HG03565 (cell line): ENCODE measurements at regions not wholly inside any gene's neighbourhood (a gene's known extent, or its start where the extent isn't known, plus 50 kb on each side); places are given as distances from the start of the nearest gene placed in this dataset.

Source experiments
- ATAC-seq: cut with Tn5 transposase; IDR thresholded peaks from one replicate; pipeline ENCODE4 v1.9.1; 2021; ENCODE audit warnings: mild to moderate bottlenecking, moderate library complexity; ENCODE audit not compliant: unreplicated experiment

DNA sequence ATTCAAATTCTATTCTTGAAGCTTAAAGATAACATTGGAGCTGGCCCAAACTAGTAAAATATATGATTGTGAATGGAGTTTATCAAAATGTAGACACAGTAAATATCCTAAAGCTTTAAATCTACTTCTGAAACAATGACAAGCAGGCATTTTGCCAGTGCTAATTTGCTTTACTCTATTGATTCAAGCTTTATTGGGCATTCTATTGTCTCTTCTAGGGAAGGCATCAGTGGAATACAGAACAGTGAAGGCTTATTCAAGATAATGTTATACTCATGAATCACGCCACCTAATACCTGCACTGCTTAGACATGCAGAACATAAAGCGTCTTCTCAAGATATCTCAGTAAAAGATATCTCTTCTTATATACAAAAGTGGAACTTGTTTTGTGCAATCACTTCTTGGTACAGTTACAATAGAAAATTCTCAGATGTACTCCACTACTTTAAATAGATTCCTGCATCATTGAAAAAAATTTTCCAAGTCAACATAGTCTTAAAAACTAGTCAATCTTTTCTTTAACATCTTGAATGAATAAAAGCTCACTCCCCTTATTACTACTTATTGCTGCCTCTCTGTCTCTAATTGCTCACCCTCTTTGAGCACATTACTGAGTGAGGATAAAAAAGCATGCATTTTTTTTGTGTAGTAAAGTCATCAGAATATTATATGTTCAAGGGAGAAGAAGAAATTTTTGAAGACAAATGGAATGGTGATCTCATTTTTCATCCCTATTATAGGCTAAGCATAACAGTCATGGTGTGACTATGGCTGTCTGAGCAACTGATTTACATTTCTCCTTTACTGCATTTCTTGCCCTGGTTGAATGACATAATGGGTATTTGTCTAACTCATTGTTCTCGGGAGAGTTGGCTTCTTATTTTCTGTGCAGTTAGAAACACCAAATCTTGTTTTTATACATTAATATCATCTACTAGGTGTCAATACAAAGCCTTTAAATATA is 98.0 kb upstream of the E2F7 start:
- no peak for ATAC-seq

DNA sequence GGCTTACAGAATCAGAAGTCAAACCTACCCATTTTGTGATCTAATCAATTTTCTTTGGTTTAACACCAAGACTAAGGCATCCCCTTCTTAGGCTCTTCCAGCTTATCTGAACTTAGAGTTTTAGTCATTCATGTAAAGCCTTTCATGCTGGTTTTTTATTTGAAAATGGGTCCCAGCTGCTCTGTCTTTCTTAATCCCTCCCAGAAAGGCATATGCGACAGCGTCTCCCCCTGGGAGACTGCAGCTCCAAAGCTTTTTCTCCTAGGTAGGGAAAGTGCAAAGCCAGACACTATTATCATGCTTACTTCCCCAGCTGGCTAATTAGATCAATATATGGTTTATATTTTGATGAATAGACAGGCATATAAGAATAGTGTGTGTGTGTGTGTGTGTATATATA is 96.6 kb upstream of the E2F7 start:
- no peak for ATAC-seq

DNA sequence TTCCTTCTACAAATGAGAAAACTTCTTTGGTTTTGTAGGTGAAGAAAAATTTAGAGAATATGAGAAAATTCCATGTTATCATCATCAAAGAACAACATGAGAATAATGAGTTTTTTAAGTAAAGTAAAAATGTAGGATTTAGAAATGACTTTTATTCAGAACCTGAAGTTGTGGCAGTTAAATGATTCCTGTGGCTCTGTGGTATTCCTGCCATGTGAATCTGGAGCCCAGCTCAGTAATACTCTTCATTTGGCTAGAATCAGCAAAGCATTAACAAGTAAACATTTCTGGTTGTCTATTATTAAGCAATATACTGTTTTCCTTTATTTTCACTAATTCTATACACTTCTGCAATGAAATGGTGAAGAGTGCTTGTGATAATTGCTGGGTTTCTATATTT is 95.6 kb upstream of the E2F7 start:
- ATAC-seq = no peak

DNA sequence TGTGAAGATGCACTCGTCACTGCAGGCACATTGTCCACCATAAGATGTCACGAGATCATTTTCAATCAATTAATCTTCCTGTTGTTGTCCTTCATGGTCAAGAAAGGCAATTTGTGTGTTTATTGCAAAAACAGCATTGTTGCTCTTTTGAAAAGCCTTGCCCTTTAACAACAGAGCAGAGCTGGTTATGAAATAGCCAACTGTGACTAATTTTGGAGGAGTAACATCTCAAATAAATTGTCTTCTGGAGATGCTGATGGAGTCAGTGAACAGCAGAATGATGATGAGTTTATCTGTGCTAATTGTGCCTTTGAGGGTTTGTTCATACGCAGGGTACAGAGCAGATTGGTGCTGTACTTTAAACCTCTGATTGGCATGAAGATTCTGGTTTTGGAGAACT is 88.3 kb upstream of the E2F7 start:
- no peak for ATAC-seq

DNA sequence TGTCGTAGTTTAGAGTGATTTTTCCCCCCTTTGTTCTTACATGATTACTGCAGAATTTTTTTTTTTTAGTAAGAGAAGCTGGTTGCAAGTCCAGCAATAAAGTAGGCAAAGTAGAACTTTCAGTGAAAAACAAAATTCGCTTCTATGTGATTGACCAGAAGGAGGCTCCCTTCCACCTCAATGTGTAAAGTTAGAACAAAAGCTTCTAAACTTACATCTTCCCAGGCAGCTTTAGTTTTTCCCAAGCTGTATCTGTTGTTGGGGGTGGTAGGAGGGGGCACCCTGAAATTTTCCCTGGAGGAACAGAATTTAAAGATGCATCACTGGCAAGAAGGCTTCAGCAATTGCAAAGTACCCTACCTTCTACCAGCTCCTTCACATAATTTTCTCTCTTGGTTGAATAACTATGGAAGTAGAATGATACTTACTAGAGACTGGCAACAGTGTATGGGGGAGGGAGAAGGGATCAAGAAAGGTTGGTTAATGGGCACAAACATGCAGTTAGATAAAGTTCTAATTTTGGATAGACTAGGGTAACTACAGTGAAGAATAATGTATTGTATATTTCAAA is 87.3 kb upstream of the E2F7 start:
- no peak for ATAC-seq

DNA sequence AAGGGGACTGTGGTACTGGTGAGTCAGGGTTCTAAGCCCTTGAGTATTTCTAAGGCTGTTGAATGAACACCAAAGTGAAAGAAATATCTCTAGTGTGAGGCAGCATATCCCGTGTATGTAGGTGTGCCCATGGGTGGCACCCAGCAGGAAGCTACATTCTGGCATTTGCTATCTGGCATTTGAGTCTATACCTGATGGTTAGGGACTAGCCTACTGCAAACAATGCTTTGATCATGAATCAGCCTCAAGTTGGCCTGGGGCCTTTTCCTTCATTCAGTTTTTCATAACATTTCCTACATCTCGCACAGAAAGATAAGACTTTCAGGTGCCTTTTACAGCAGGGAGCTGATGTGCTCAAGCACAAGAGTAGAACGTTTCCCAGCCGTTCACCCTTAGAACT is 85.7 kb upstream of the E2F7 start:
- ATAC-seq = no peak

DNA sequence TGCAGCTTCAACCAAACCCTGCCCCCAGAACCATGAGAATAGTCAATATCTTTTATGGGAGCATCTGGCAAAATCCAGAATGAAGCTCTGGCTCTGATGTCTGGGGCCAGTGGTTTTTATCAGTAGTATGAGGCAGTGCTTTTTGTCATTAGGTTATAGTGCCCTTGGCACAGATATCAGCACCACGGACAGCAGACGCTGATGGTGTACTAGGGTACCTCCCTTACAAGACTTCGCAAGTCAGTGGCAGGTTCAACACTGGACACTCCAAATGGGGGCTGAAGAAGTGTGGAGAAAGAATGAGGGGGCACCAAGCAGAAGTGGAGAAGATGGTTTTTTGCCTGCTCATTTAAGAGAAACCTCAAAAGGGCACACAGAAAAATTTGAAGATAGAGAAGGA is 68.2 kb upstream of the E2F7 start:
- ATAC-seq = no peak

DNA sequence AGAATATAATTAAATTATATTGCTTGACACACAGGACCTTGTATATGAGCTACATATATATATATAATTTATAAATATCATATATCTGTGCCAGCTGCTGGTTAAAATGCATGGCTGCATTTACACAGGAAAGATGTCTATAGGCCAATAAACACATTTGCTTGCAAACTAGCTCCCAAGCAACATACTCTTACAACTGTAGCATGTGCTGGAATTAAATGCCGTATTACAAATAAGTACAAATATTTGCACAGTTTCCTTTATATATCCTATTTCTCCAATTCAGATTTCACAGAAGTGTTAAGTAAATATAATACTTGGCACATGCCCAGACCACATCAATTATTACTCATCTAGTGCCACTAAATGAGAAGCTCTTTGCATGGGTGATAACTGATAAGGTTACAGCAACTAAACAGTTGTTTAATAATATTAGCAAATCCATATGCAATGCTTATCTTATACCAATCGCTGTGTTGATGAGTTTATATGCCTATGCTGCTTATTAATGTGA is 66.7 kb upstream of the E2F7 start:
- ATAC-seq = no peak

DNA sequence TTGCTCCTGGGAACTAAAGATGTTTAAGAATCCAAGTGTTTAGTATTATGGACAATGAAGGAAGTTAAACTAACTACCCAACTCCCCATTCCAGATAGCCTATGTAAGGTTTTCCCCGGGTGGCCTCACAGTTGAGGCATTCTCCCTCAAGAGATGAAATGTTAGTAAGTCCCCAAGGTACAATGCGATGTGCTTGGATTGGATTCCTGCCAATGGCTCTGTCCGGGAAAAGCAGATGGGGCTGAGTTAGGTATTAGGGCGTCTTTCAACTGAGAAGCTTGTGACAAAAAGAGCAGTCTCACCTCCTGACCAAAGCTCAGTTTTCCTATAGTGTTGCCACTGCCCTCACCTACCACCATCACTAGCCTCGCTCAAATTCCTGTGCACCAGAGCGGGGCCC is 64.8 kb upstream of the E2F7 start:
- no peak for ATAC-seq

DNA sequence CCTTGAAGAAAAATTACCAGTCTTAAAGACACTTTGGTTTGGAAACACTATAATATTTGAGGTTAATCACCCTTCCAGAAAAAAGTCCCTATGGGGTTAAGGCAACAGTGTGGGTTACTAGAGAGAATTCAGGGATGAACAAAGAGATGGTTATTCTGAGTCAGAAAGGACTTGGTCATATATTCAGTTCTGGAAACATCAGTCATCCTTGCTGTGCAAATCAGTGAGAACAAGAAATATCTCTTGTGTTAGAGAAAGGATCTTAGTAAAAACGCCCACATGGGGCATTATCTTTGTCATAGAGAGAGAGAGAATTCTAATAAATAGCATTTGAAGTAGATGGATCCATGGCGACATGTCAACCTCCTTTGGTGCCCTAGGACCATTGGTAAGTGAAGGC is 59.4 kb upstream of the E2F7 start:
- peak; percentile 85 for ATAC-seq

DNA sequence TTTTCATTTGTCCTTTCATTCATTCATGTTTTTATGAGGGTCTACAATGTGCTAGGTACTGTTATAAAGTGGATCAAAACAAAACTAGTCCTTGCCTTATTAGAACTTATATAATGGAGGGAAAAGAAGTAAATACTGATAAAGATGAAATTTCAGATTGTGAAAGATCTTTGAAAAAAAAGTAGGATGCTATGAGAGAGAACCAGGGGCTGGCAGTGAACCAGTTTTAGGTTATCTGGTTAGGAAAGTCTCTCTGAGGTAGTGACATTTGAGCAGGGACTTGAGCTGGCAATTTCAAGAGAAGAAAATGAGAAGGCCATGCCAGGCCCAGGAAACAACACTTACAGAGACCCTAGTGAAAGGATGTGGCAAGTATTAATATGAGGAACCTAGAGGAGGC is 57.3 kb upstream of the E2F7 start:
- ATAC-seq = no peak

DNA sequence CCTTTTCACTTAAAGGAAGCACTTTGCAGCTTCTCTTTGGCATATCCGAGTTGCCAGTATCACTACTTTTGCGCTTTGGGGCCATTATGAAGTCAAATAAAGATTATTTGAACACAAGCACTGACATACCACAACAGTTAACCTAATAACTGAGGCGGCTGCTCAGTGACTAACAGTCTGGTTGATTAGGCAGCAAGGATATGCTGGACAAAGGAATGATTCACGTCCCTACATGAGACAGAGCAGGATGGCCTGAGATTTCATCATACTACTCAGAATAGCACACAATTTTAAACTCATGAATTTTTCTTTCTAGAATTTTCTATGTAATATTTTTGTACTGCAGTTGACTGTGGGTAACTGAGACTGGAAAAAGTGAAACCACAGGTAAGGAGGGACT is 56.9 kb upstream of the E2F7 start:
- no peak for ATAC-seq

DNA sequence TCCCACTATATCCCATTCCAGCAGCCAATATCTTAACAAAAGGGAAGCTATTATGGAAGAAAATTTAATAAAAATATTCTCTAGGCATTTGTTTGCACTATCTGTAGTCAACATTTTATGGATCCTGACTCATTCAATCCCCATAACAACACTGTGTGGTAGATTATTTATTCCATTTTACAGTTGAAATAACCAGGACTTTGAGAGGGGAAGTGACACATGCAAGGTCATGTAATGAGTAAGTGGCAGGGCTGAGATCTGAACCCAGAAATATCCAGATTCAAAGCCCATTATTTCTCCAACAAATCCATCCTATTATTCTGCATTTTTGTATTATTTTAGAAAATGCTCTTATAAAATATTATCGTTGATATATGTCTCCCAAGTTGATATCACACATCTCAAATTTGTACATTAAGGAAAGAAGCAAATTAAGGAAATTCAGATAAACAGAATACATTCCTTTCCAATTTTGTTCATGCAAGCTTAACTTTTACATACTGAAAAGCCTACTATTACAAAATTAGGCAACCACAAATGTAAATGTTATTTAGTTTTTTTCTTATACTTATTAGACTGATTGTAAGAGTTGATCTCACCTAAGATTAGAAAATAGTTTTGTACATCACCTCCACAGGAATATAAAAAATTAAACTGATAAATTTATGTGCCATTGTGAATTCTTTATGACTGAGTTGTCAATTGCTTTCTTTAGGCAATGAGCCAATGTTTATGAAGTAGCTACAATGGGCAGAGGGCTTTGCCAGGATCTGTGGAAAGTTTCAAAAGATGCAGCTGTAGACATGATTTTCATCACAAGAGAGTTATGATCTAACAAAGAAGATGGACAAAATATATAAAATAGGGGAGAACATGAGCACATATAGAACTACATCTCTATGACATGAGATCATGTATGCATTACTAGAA is 55.1 kb upstream of the E2F7 start:
- ATAC-seq = no peak

DNA sequence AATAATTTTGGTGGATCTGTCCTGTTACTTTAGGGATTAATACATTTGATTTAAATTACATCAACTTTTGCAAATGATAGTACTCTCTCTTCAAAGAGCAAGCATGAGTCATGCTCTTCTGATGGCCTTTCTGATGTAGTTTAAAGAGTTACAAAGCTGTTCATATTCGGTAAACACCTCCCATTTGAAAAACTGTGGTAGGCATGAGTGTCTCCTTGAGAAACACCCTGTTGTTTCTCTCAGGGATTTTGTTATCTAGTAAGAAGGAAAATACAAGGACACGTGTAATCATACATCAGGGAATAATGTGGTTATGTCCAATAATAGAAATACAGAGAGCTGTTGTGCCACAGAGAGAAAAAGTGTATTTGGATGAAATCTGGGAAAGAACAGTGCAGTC is 53.3 kb upstream of the E2F7 start:
- no peak for ATAC-seq

DNA sequence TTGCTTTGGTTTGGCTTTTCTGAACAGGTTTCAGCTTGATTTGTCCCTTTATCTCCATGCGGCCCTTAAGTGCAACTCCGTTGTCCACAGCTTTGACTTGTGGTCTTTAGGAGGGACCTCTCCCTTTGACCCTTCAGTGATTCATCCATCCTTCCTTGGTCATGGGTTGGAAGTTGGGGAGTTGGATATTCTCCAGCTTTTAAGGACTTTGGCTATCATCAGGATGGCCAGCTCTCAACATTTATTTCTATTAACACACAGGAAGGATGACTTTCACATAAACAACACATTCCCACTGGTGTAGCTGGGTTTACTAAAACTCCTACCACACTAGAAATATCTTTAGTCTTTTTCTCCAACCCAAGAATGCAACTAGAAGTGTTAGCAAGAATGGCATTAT is 50.9 kb upstream of the E2F7 start:
- no peak for ATAC-seq

DNA sequence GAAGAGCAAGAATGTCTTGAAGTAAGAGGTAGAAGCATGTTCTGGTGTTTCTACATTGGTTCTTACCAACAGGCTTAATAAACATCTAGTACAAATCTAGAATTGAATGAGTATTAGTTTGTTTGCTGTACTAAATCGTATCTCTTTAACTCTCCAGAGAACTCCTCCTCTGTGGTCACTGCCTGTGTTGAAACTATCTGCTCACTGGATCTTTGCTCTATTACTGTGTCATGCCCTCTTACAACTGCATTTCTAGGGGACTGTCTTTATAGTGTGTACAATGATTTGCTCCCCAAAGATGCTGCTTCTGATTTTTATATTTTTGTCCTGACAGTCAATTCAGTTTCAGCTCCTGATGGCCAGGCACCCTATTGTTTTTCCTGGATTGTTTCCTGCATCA is 50.1 kb upstream of the E2F7 start:
- no peak for ATAC-seq
